Vagina (tissue), 2 donors: ENCODE measurements at regions not wholly inside any gene's neighbourhood (a gene's known extent, or its start where the extent isn't known, plus 50 kb on each side); places are given as distances from the start of the nearest gene placed in this dataset.

Experiments
- POLR2AphosphoS5 ChIP-seq, 2 donors: sonication (generic); formaldehyde crosslinking; IDR thresholded peaks; one replicate each; pipeline ENCODE4 v1.9.0; 2017; ENCODE audit warnings: antibody characterized with exemption in 2 of 2, mild to moderate bottlenecking in 2 of 2, low read depth in 1 of 2; ENCODE audit not compliant: insufficient read depth in 1 of 2
- TF ChIP-seq, protein P1 (sequence below), 3 experiments: fragments of 450-650 bp in 2 of 3; fragments of 200-600 bp in 1 of 3; sonication (generic) in 1 of 3; IDR thresholded peaks; one replicate each; pipeline ENCODE4 v1.5.1; 2017 to 2019; ENCODE audit warnings: antibody characterized with exemption in 3 of 3, mild to moderate bottlenecking in 2 of 3, moderate library complexity in 2 of 3

GRCh38 chr4:35975617-35976355 lies 268.5 kb downstream of the ARAP2 start:
- TF ChIP-seq, protein P1, sequence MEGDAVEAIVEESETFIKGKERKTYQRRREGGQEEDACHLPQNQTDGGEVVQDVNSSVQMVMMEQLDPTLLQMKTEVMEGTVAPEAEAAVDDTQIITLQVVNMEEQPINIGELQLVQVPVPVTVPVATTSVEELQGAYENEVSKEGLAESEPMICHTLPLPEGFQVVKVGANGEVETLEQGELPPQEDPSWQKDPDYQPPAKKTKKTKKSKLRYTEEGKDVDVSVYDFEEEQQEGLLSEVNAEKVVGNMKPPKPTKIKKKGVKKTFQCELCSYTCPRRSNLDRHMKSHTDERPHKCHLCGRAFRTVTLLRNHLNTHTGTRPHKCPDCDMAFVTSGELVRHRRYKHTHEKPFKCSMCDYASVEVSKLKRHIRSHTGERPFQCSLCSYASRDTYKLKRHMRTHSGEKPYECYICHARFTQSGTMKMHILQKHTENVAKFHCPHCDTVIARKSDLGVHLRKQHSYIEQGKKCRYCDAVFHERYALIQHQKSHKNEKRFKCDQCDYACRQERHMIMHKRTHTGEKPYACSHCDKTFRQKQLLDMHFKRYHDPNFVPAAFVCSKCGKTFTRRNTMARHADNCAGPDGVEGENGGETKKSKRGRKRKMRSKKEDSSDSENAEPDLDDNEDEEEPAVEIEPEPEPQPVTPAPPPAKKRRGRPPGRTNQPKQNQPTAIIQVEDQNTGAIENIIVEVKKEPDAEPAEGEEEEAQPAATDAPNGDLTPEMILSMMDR (IDR thresholded peaks at IDR 0.05), result no peak
- TF ChIP-seq POLR2AphosphoS5 (IDR thresholded peaks at IDR 0.05; ENCODE audit: insufficient read depth in 1 of 2, low read depth in 1 of 2), result no peak
